GM21360 (cell line): ENCODE measurements at regions not wholly inside any gene's neighbourhood (a gene's known extent, or its start where the extent isn't known, plus 50 kb on each side); places are given as distances from the start of the nearest gene placed in this dataset.

Source experiments
- ATAC-seq: cut with Tn5 transposase; IDR thresholded peaks from one replicate; pipeline ENCODE4 v1.9.1; 2021; ENCODE audit warnings: mild to moderate bottlenecking, moderate library complexity; ENCODE audit not compliant: unreplicated experiment

GRCh38 chr22:22151308-22151707 is 93.3 kb upstream of the VPREB1 start:
- ATAC-seq, result no peak

- no peak for ATAC-seq
Measured at GRCh38 chr22:22150457-22150856, 94.1 kb upstream of the VPREB1 start.

GRCh38 chr22:22148905-22149304 is 95.7 kb upstream of the VPREB1 start:
- ATAC-seq, result no peak

GRCh38 chr22:22144858-22145257 is 99.7 kb upstream of the VPREB1 start:
- ATAC-seq, result no peak

- no peak for ATAC-seq
Measured at GRCh38 chr22:22143448-22143847, 101.1 kb upstream of the VPREB1 start.

- no peak for ATAC-seq
Measured at GRCh38 chr22:22142661-22143060, 101.9 kb upstream of the VPREB1 start.

- ATAC-seq, result no peak
Measured at GRCh38 chr22:22141771-22142591, 102.6 kb upstream of the VPREB1 start.

GRCh38 chr22:22141031-22141430 is 103.6 kb upstream of the VPREB1 start:
- no peak for ATAC-seq

- ATAC-seq, result no peak
Measured at GRCh38 chr22:22139364-22139763, 105.2 kb upstream of the VPREB1 start.

GRCh38 chr22:22138915-22139314 is 105.7 kb upstream of the VPREB1 start:
- ATAC-seq, result no peak

- ATAC-seq, result no peak
Measured at GRCh38 chr22:22137891-22138290, 106.7 kb upstream of the VPREB1 start.

- ATAC-seq, result no peak
Measured at GRCh38 chr22:22133910-22134309, 110.7 kb upstream of the VPREB1 start.

GRCh38 chr22:22130953-22131608 is 113.5 kb upstream of the VPREB1 start:
- ATAC-seq, result no peak

GRCh38 chr22:22129387-22129786 is 115.2 kb upstream of the VPREB1 start:
- ATAC-seq, result no peak

GRCh38 chr22:22128440-22128839 is 116.1 kb upstream of the VPREB1 start:
- ATAC-seq, result no peak

- ATAC-seq, result no peak
Measured at GRCh38 chr22:22127100-22127499, 117.5 kb upstream of the VPREB1 start.

- ATAC-seq, result no peak
Measured at GRCh38 chr22:22125579-22126468, 118.8 kb upstream of the VPREB1 start.

GRCh38 chr22:22125028-22125578 is 119.5 kb upstream of the VPREB1 start:
- ATAC-seq, result no peak

- ATAC-seq, result no peak
Measured at GRCh38 chr22:22124374-22124773, 120.2 kb upstream of the VPREB1 start.

GRCh38 chr22:22123960-22124278 is 120.7 kb upstream of the VPREB1 start:
- ATAC-seq, result no peak
